ENCODE measurements at regions not wholly inside any gene's neighbourhood (a gene's known extent, or its start where the extent isn't known, plus 50 kb on each side); places are given as distances from the start of the nearest gene placed in this dataset.

GRCh38 chr6:20263059-20263458 lies 50.8 kb upstream of the MBOAT1 start:
- Histone ChIP-seq H2AFZ (ENCODE audit: low read depth, low read length) (no peak overlapping the region), H3K36me3 (ENCODE audit: control insufficient read depth in 1 of 2, insufficient read depth in 2 of 2, low read depth in 1 of 2, low read length in 2 of 2) (no peaks in the 10 kb centered on the region), H3K4me1 (ENCODE audit: control insufficient read depth, insufficient read depth, low read depth, low read length) (no peaks in the 10 kb centered on the region), H2BK120ac (ENCODE audit: low read depth, low read length) (no peak overlapping the region), H3K4ac (ENCODE audit: low read depth in 1 of 2, low read length in 2 of 2) (no peak overlapping the region), H3K4me3 (ENCODE audit: insufficient read depth in 1 of 2, low read depth in 1 of 2, low read length in 2 of 2) (no peak overlapping the region), H2BK12ac (ENCODE audit: low read length in 2 of 2) (no peak overlapping the region), H2AK5ac (ENCODE audit: low read length, severe bottlenecking) (no peak overlapping the region), H3K9ac (ENCODE audit: low read length) (no peak overlapping the region), H2BK15ac (ENCODE audit: low read depth, poor library complexity, severe bottlenecking) (no peak overlapping the region), H3K18ac (ENCODE audit: low read depth in 1 of 2, low read length in 2 of 2) (no peak overlapping the region), H4K8ac (ENCODE audit: low read length) (no peak overlapping the region), H3K23ac (ENCODE audit: low read length in 2 of 2) (no peak overlapping the region), H2BK5ac (ENCODE audit: low read depth, low read length, poor library complexity, severe bottlenecking) (no peak overlapping the region), H3K9me3 (ENCODE audit: control insufficient read depth, low read length) (no peaks in the 10 kb centered on the region), H3K27ac (ENCODE audit: low read length, poor library complexity, severe bottlenecking) (no peak overlapping the region), H3K14ac (ENCODE audit: low read length in 2 of 2) (no peak overlapping the region), H3K79me1 (replicated peaks; ENCODE audit: low read length, poor library complexity, severe bottlenecking) (no peaks in the 10 kb centered on the region), H3K27me3 (ENCODE audit: control insufficient read depth in 1 of 2, insufficient read depth in 1 of 2, low read length in 2 of 2) (no peaks in the 10 kb centered on the region), H4K91ac (ENCODE audit: low read length) (no peak overlapping the region), H3K4me2 (ENCODE audit: low read length, poor library complexity, severe bottlenecking) (no peak overlapping the region)
- WGBS: 93% methylated on average over 1 of the region's 2 CpGs
- no peak for DNase-seq

DNA sequence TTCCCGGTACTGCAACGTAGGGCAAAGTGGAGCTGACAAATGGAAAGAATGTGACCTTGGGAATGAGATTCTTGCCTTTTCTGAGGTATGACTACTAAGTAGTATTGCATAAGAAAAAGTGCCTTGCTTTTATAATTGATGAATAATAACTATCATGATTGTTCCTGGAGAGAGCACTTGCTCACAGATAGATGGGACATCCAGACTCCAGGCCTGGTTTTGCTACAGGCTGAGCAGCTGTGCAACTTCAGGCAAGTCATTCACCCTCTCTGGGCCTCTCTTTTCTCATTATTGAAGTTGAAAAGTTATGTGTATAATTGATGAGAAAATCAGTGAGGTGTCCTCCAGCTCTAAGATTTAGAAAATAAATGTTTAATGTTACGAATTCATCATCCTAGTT lies 53.6 kb upstream of the MBOAT1 start:
- no peak overlapping the region for H2BK120ac ChIP-seq (ENCODE audit: low read depth, low read length)
- H3K4me1 ChIP-seq (ENCODE audit: control insufficient read depth, insufficient read depth, low read depth, low read length): no peaks in the 10 kb centered on the region
- H3K23ac ChIP-seq (ENCODE audit: low read length in 2 of 2): no peak overlapping the region
- H3K14ac ChIP-seq (ENCODE audit: low read length in 2 of 2): no peak overlapping the region
- no peaks in the 10 kb centered on the region for H3K9me3 ChIP-seq (ENCODE audit: control insufficient read depth, low read length)
- no peak overlapping the region for H3K18ac ChIP-seq (ENCODE audit: low read depth in 1 of 2, low read length in 2 of 2)
- H3K4me2 ChIP-seq (ENCODE audit: low read length, poor library complexity, severe bottlenecking): no peak overlapping the region
- no peak for DNase-seq
- no peak overlapping the region for H3K27ac ChIP-seq (ENCODE audit: low read length, poor library complexity, severe bottlenecking)
- H4K8ac ChIP-seq (ENCODE audit: low read length): no peak overlapping the region
- H2AFZ ChIP-seq (ENCODE audit: low read depth, low read length): no peak overlapping the region
- H3K4me3 ChIP-seq (ENCODE audit: insufficient read depth in 1 of 2, low read depth in 1 of 2, low read length in 2 of 2): no peak overlapping the region
- H4K91ac ChIP-seq (ENCODE audit: low read length): no peak overlapping the region
- no peaks in the 10 kb centered on the region for H3K36me3 ChIP-seq (ENCODE audit: control insufficient read depth in 1 of 2, insufficient read depth in 2 of 2, low read depth in 1 of 2, low read length in 2 of 2)
- no peak overlapping the region for H3K9ac ChIP-seq (ENCODE audit: low read length)
- no peak overlapping the region for H3K4ac ChIP-seq (ENCODE audit: low read depth in 1 of 2, low read length in 2 of 2)
- H2AK5ac ChIP-seq (ENCODE audit: low read length, severe bottlenecking): no peak overlapping the region
- no peak overlapping the region for H2BK15ac ChIP-seq (ENCODE audit: low read depth, poor library complexity, severe bottlenecking)
- no peak overlapping the region for H2BK5ac ChIP-seq (ENCODE audit: low read depth, low read length, poor library complexity, severe bottlenecking)
- no peak overlapping the region for H2BK12ac ChIP-seq (ENCODE audit: low read length in 2 of 2)
- H3K79me1 ChIP-seq (replicated peaks; ENCODE audit: low read length, poor library complexity, severe bottlenecking): no peaks in the 10 kb centered on the region
- H3K27me3 ChIP-seq (ENCODE audit: control insufficient read depth in 1 of 2, insufficient read depth in 1 of 2, low read length in 2 of 2): no peaks in the 10 kb centered on the region
- 94% methylated on average over 2 of the region's 3 CpGs for WGBS

DNA sequence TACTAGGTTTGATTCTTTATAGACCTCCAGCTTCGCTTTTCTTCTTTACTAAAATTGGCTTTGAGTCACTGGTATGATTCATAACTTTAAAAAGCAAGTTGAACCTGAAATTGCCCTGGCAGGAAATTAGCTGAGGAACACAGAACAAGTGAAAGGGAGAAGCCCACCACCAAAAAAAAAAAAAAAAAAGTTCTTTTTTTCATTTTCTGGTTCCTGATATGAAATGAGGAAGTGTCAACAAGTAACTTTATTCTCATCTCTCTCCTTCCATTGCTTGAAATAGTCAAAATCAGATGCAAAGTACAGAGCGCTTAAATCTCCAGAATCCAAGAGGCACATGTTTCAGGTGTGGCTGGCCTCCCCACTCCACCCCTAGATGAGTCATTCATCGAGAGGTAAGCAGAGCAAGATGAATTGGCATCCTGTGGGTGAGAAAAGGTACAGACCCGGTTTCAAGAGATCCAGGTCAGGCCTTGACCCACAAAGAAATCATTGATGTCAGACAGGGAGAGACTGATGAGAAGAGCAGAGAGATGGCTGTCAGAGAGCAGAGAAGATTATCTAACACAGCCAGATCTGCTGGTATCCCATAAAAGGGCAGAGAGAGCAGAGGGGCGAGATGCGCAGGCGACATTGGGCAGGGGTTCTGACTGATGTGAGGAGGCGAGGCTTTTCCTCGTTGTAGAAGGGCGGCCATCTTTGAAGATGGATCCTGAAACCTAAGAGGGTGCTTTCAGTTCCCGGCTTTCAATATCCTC lies 54.8 kb upstream of the MBOAT1 start:
- no peak overlapping the region for H3K18ac ChIP-seq (ENCODE audit: low read depth in 1 of 2, low read length in 2 of 2)
- 87% methylated on average over 10 of the region's 11 CpGs for WGBS
- no peak overlapping the region for H3K4me3 ChIP-seq (ENCODE audit: insufficient read depth in 1 of 2, low read depth in 1 of 2, low read length in 2 of 2)
- no peak overlapping the region for H3K23ac ChIP-seq (ENCODE audit: low read length in 2 of 2)
- no peak overlapping the region for H3K4me2 ChIP-seq (ENCODE audit: low read length, poor library complexity, severe bottlenecking)
- no peak overlapping the region for H2AFZ ChIP-seq (ENCODE audit: low read depth, low read length)
- no peaks in the 10 kb centered on the region for H3K27me3 ChIP-seq (ENCODE audit: control insufficient read depth in 1 of 2, insufficient read depth in 1 of 2, low read length in 2 of 2)
- H3K27ac ChIP-seq (ENCODE audit: low read length, poor library complexity, severe bottlenecking): no peak overlapping the region
- H4K8ac ChIP-seq (ENCODE audit: low read length): no peak overlapping the region
- no peak overlapping the region for H3K9ac ChIP-seq (ENCODE audit: low read length)
- no peaks in the 10 kb centered on the region for H3K4me1 ChIP-seq (ENCODE audit: control insufficient read depth, insufficient read depth, low read depth, low read length)
- H3K79me1 ChIP-seq (replicated peaks; ENCODE audit: low read length, poor library complexity, severe bottlenecking): no peaks in the 10 kb centered on the region
- H3K14ac ChIP-seq (ENCODE audit: low read length in 2 of 2): no peak overlapping the region
- no peak overlapping the region for H2BK5ac ChIP-seq (ENCODE audit: low read depth, low read length, poor library complexity, severe bottlenecking)
- H2AK5ac ChIP-seq (ENCODE audit: low read length, severe bottlenecking): no peak overlapping the region
- H2BK120ac ChIP-seq (ENCODE audit: low read depth, low read length): no peak overlapping the region
- no peak overlapping the region for H2BK15ac ChIP-seq (ENCODE audit: low read depth, poor library complexity, severe bottlenecking)
- H4K91ac ChIP-seq (ENCODE audit: low read length): no peak overlapping the region
- no peak overlapping the region for H3K4ac ChIP-seq (ENCODE audit: low read depth in 1 of 2, low read length in 2 of 2)
- no peaks in the 10 kb centered on the region for H3K9me3 ChIP-seq (ENCODE audit: control insufficient read depth, low read length)
- no peaks in the 10 kb centered on the region for H3K36me3 ChIP-seq (ENCODE audit: control insufficient read depth in 1 of 2, insufficient read depth in 2 of 2, low read depth in 1 of 2, low read length in 2 of 2)
- H2BK12ac ChIP-seq (ENCODE audit: low read length in 2 of 2): no peak overlapping the region
- no peak for DNase-seq

DNA sequence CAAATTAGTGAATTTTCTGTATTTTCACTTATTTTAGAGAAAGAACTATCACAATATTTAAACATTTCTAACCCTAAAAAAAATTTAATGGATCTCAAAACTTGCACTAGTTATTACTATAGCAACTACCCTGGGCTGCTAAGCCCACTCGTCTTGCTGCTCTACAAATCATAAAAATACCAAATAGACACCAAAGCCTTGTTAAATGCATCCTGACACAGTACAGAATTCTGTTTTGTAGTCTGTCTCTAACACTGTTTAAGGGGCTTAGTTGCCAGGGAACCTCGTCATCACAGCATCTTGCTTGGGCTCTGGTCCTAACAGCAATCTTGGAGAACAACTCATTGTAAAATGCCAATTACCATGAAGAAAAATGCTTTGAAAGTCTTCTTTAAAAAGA lies 56.9 kb upstream of the MBOAT1 start:
- Histone ChIP-seq H3K36me3 (ENCODE audit: control insufficient read depth in 1 of 2, insufficient read depth in 2 of 2, low read depth in 1 of 2, low read length in 2 of 2) (no peaks in the 10 kb centered on the region), H3K27me3 (ENCODE audit: control insufficient read depth in 1 of 2, insufficient read depth in 1 of 2, low read length in 2 of 2) (no peaks in the 10 kb centered on the region), H2BK120ac (ENCODE audit: low read depth, low read length) (no peak overlapping the region), H3K9me3 (ENCODE audit: control insufficient read depth, low read length) (no peaks in the 10 kb centered on the region), H2AK5ac (ENCODE audit: low read length, severe bottlenecking) (no peak overlapping the region), H4K91ac (ENCODE audit: low read length) (no peak overlapping the region), H4K8ac (ENCODE audit: low read length) (no peak overlapping the region), H3K4me2 (ENCODE audit: low read length, poor library complexity, severe bottlenecking) (no peak overlapping the region), H3K4me3 (ENCODE audit: insufficient read depth in 1 of 2, low read depth in 1 of 2, low read length in 2 of 2) (no peak overlapping the region), H3K14ac (ENCODE audit: low read length in 2 of 2) (no peak overlapping the region), H2BK5ac (ENCODE audit: low read depth, low read length, poor library complexity, severe bottlenecking) (no peak overlapping the region), H3K18ac (ENCODE audit: low read depth in 1 of 2, low read length in 2 of 2) (no peak overlapping the region), H2BK12ac (ENCODE audit: low read length in 2 of 2) (no peak overlapping the region), H3K9ac (ENCODE audit: low read length) (no peak overlapping the region), H3K23ac (ENCODE audit: low read length in 2 of 2) (no peak overlapping the region), H3K4me1 (ENCODE audit: control insufficient read depth, insufficient read depth, low read depth, low read length) (no peaks in the 10 kb centered on the region), H3K27ac (ENCODE audit: low read length, poor library complexity, severe bottlenecking) (no peak overlapping the region), H2BK15ac (ENCODE audit: low read depth, poor library complexity, severe bottlenecking) (no peak overlapping the region), H3K4ac (ENCODE audit: low read depth in 1 of 2, low read length in 2 of 2) (no peak overlapping the region), H3K79me1 (replicated peaks; ENCODE audit: low read length, poor library complexity, severe bottlenecking) (no peaks in the 10 kb centered on the region), H2AFZ (ENCODE audit: low read depth, low read length) (no peak overlapping the region)
- DNase-seq: no peak
- WGBS: 82% methylated on average over 2 of the region's 2 CpGs

Measured in mesenchymal stem cell (in vitro differentiated cells and primary cell).